H1 (cell line): ENCODE measurements at regions not wholly inside any gene's neighbourhood (a gene's known extent, or its start where the extent isn't known, plus 50 kb on each side); places are given as distances from the start of the nearest gene placed in this dataset.

Source experiments
- CTCF ChIA-PET: fragments of 300-600 bp; sonication (Branson Sonifier 250); formaldehyde crosslinking; loops from one replicate; lab custom pipeline; 2021; ENCODE audit not compliant: partially characterized antibody; lab: Charles Lee
- POLR2A ChIA-PET: fragments of 300-600 bp; sonication (Branson Sonifier 250); formaldehyde crosslinking; loops from one replicate; lab custom pipeline; 2021; ENCODE audit warnings: inconsistent platforms; ENCODE audit not compliant: partially characterized antibody; lab: Charles Lee
- DNase-seq, 2 experiments: peaks; one replicate each; pipeline versions ENCODE4 v3.0.0 to v3.0.0-alpha.2; 2010 to 2022; ENCODE audit warnings: low spot score in 2 of 2, low read depth in 1 of 2, mixed read lengths in 1 of 2
- FAIRE-seq: peaks from 2 replicates; lab custom pipeline; 2011; peaks lifted over from hg19 to GRCh38; lab: Jason Lieb, UNC
- H2AFZ ChIP-seq: 2 replicates; pipeline ENCODE4 v1.8.1; 2012; ENCODE audit warnings: low read length, inconsistent platforms
- H2AK5ac ChIP-seq: 2 replicates; pipeline ENCODE4 v1.6.1; 2013; ENCODE audit warnings: low read depth, low read length
- H2BK120ac ChIP-seq: replicated peaks from 2 replicates; pipeline ENCODE3; 2013; ENCODE audit warnings: low read depth, low read length, inconsistent platforms
- H2BK12ac ChIP-seq: 2 replicates; pipeline ENCODE4 v1.6.1; 2013; ENCODE audit warnings: low read depth, low read length
- H2BK15ac ChIP-seq: 2 replicates; pipeline ENCODE4 v1.6.1; 2013; ENCODE audit warnings: low read length
- H2BK20ac ChIP-seq: 2 replicates; pipeline ENCODE4 v1.6.1; 2013; ENCODE audit warnings: low read length
- H2BK5ac ChIP-seq: 2 replicates; pipeline ENCODE4 v1.6.1; 2013; ENCODE audit warnings: low read depth, low read length
- H3K14ac ChIP-seq: 2 replicates; pipeline ENCODE4 v1.6.1; 2013; ENCODE audit warnings: inconsistent platforms; ENCODE audit not compliant: insufficient read length
- H3K18ac ChIP-seq: 2 replicates; pipeline ENCODE4 v1.6.1; 2013; ENCODE audit warnings: low read length; ENCODE audit errors: extremely low read depth
- H3K23ac ChIP-seq: 2 replicates; pipeline ENCODE4 v1.6.1; 2013; ENCODE audit warnings: inconsistent platforms; ENCODE audit not compliant: insufficient read length
- H3K23me2 ChIP-seq: 2 replicates; pipeline ENCODE4 v1.6.1; 2013; ENCODE audit warnings: low read depth, low read length
- H3K27ac ChIP-seq: 2 replicates; pipeline ENCODE4 v1.6.1; 2011; ENCODE audit warnings: low read depth, low read length, inconsistent platforms
- H3K27me3 ChIP-seq, 4 experiments: replicated peaks in 1 of 4; 1 replicate in 1 of 4; 2 replicates in 3 of 4; pipeline versions ENCODE4 v1.6.1 to v1.8.1; 2011 to 2013; ENCODE audit warnings: low read length in 3 of 4, mild to moderate bottlenecking in 3 of 4, inconsistent platforms in 2 of 4, mixed read lengths in 2 of 4, moderate library complexity in 1 of 4; ENCODE audit not compliant: control insufficient read depth in 3 of 4, insufficient read depth in 3 of 4; ENCODE audit errors: extremely low read depth in 1 of 4
- H3K36me3 ChIP-seq, 4 experiments: 2 replicates each; pipeline versions ENCODE4 v1.6.1 to v1.8.1; 2011 to 2013; ENCODE audit warnings: mild to moderate bottlenecking in 4 of 4, low read length in 3 of 4, moderate library complexity in 2 of 4, control low read depth in 1 of 4, inconsistent platforms in 1 of 4; ENCODE audit not compliant: insufficient read depth in 4 of 4, control insufficient read depth in 2 of 4
- H3K4ac ChIP-seq: replicated peaks from 2 replicates; pipeline ENCODE3; 2013; ENCODE audit warnings: low read length, low read depth, mixed read lengths, inconsistent platforms; ENCODE audit not compliant: insufficient read length
- H3K4me1 ChIP-seq, 4 experiments: replicated peaks in 1 of 4; 1 replicate in 1 of 4; 2 replicates in 3 of 4; pipeline versions ENCODE4 v1.6.1 to v1.8.1; 2011 to 2013; ENCODE audit warnings: low read length in 3 of 4, inconsistent platforms in 2 of 4, mixed read lengths in 1 of 4; ENCODE audit not compliant: insufficient read depth in 4 of 4, control insufficient read depth in 3 of 4
- H3K4me2 ChIP-seq, 2 experiments: 2 replicates each; pipeline versions ENCODE4 v1.6.1 to v1.8.1; 2011 to 2013; ENCODE audit warnings: low read depth in 2 of 2, low read length in 2 of 2, control low read depth in 1 of 2, inconsistent platforms in 1 of 2, mild to moderate bottlenecking in 1 of 2; ENCODE audit not compliant: insufficient read depth in 1 of 2
- H3K4me3 ChIP-seq, 4 experiments: fragments of 200-600, 300-600 bp in 1 of 4; sonication (generic), shearing (Covaris generic), sonication (Bioruptor Twin) in 1 of 4; 2 replicates each; pipeline versions ENCODE4 v1.5.1 to v1.8.1; 2011 to 2016; ENCODE audit warnings: low read length in 4 of 4, low read depth in 3 of 4, control low read depth in 2 of 4, inconsistent platforms in 2 of 4, mild to moderate bottlenecking in 2 of 4, mixed read lengths in 1 of 4, moderate library complexity in 1 of 4; ENCODE audit not compliant: insufficient read depth in 2 of 4; ENCODE audit errors: extremely low read depth in 1 of 4
- H3K56ac ChIP-seq: replicated peaks from 2 replicates; pipeline ENCODE3; 2013; ENCODE audit warnings: low read depth, mild to moderate bottlenecking, mixed read lengths, low read length, inconsistent platforms; ENCODE audit not compliant: insufficient read length
- H3K79me1 ChIP-seq: 2 replicates; pipeline ENCODE4 v1.6.1; 2013; ENCODE audit warnings: low read depth, low read length, control low read depth
- H3K79me2 ChIP-seq, 2 experiments: 2 replicates each; pipeline versions ENCODE4 v1.6.1 to v1.8.1; 2012 to 2013; ENCODE audit warnings: low read length in 2 of 2, mild to moderate bottlenecking in 2 of 2, inconsistent platforms in 1 of 2; ENCODE audit not compliant: insufficient read depth in 2 of 2, control insufficient read depth in 1 of 2
- H3K9ac ChIP-seq, 4 experiments: replicated peaks in 1 of 4; 1 replicate in 1 of 4; 2 replicates in 3 of 4; pipeline versions ENCODE4 v1.6.1 to v1.8.1; 2011 to 2013; ENCODE audit warnings: low read depth in 3 of 4, low read length in 3 of 4, control low read depth in 2 of 4, mild to moderate bottlenecking in 2 of 4, moderate library complexity in 2 of 4, inconsistent platforms in 1 of 4; ENCODE audit errors: extremely low read depth in 1 of 4
- H3K9me3 ChIP-seq, 2 experiments: 2 replicates each; pipeline versions ENCODE4 v1.6.1 to v1.8.1; 2012 to 2013; ENCODE audit warnings: mild to moderate bottlenecking in 2 of 2, moderate library complexity in 2 of 2, control low read depth in 1 of 2, inconsistent platforms in 1 of 2, low read depth in 1 of 2, low read length in 1 of 2, mixed read lengths in 1 of 2; ENCODE audit not compliant: insufficient read depth in 2 of 2
- H4K20me1 ChIP-seq, 2 experiments: replicated peaks in 1 of 2; 2 replicates each; pipeline versions ENCODE3 to v1.8.1; 2011 to 2013; ENCODE audit warnings: inconsistent platforms in 2 of 2, low read length in 2 of 2, mild to moderate bottlenecking in 1 of 2; ENCODE audit not compliant: insufficient read depth in 2 of 2, control insufficient read depth in 1 of 2
- H4K5ac ChIP-seq: 2 replicates; pipeline ENCODE4 v1.6.1; 2013; ENCODE audit warnings: low read length, low read depth, mixed read lengths, inconsistent platforms; ENCODE audit not compliant: insufficient read length
- H4K8ac ChIP-seq: 2 replicates; pipeline ENCODE4 v1.8.0; 2013; ENCODE audit warnings: mild to moderate bottlenecking, moderate library complexity, low read length, inconsistent platforms; ENCODE audit not compliant: insufficient read depth; ENCODE audit errors: extremely low read depth
- H4K91ac ChIP-seq: replicated peaks from 2 replicates; pipeline ENCODE3; 2013; ENCODE audit warnings: low read length, mixed read lengths, inconsistent platforms; ENCODE audit not compliant: insufficient read length
- E2F6 ChIP-seq: IDR thresholded peaks from 2 replicates; pipeline ENCODE4 v1.6.1; 2012; ENCODE audit warnings: inconsistent platforms
- NANOG ChIP-seq: IDR thresholded peaks from 2 replicates; pipeline ENCODE4 v1.6.1; 2011; ENCODE audit warnings: low read length, low read depth, mild to moderate bottlenecking, inconsistent platforms; ENCODE audit not compliant: insufficient read depth, poor library complexity, severe bottlenecking
- SP2 ChIP-seq: IDR thresholded peaks from 2 replicates; pipeline ENCODE4 v1.6.1; 2012; ENCODE audit warnings: mild to moderate bottlenecking, low read length, inconsistent platforms
- SP4 ChIP-seq: IDR thresholded peaks from 2 replicates; pipeline ENCODE4 v1.6.1; 2012; ENCODE audit warnings: low read length, inconsistent platforms
- WGBS, 2 experiments: shearing (Covaris generic) in 1 of 2; methylation state at CpG; one replicate each; pipeline versions ENCODE4 v1.1.6 to v1.1.7; 2013 to 2015; ENCODE audit warnings: low lambda C conversion rate in 2 of 2, mixed read lengths in 2 of 2, inconsistent platforms in 1 of 2, low coverage in 1 of 2, missing lambda C conversion rate in 1 of 2; ENCODE audit not compliant: insufficient replicate concordance in 2 of 2, insufficient coverage in 1 of 2, insufficient read length in 1 of 2; ENCODE audit errors: extremely low coverage in 1 of 2, missing lambda C conversion rate in 1 of 2; 5-methylcytosine and 5-hydroxymethylcytosine counted together

GRCh38 chr18:78607221-78607620, 372.4 kb upstream of the SALL3 start:
- no peak overlapping the region for H2BK15ac ChIP-seq
- TF ChIP-seq NANOG (no peak), SP4 (no peak), SP2 (no peak), E2F6 (no peak)
- TF ChIP-seq, all 59 proteins: peak for 0
- Histone ChIP-seq H2BK20ac (no peak overlapping the region), H4K91ac (no peak overlapping the region), H3K4me2 (no peak overlapping the region), H4K20me1 (peaks cover 0 to 10% of the 10 kb centered on the region in 2 experiments), H2AK5ac (no peak overlapping the region), H3K27me3 (no peaks in the 10 kb centered on the region), H2BK120ac (no peak overlapping the region), H3K36me3 (no peaks in the 10 kb centered on the region), H3K4me3 (no peak overlapping the region), H3K23ac (no peak overlapping the region), H4K5ac (no peak overlapping the region), H3K9me3 (no peaks in the 10 kb centered on the region; a peak in 1 of 4 replicates), H3K79me1 (no peaks in the 10 kb centered on the region), H3K4me1 (no peaks in the 10 kb centered on the region; a peak in 1 of 7 replicates), H3K9ac (no peak overlapping the region), H3K4ac (no peak overlapping the region), H3K56ac (no peak overlapping the region), H3K18ac (no peak overlapping the region), H2BK12ac (no peak overlapping the region), H2AFZ (no peak overlapping the region), H3K79me2 (no peaks in the 10 kb centered on the region), H3K27ac (no peak overlapping the region), H3K14ac (no peak overlapping the region), H2BK5ac (no peak overlapping the region), H4K8ac (no peak overlapping the region), H3K23me2 (peaks cover 12% of the 10 kb centered on the region; the same call in 1 of the 2 replicates)
- DNase-seq (no peak), FAIRE-seq (no peak)
- ChIA-PET POLR2A (no interaction called here), CTCF (interaction anchor here (1.4 kb wide), 1 partner anchor 10 kb away, joined by 3 read pairs; no protein-coding TSS in a partner anchor)
- WGBS, 2 experiments = 90% methylated on average over 17 of the region's 17 CpGs; no CpG with 5 or more reads in 1 of the 2 experiments
